Glutamatergic neuron (in vitro differentiated cells): ENCODE measurements at regions not wholly inside any gene's neighbourhood (a gene's known extent, or its start where the extent isn't known, plus 50 kb on each side); places are given as distances from the start of the nearest gene placed in this dataset.

Source experiments
- DNase-seq: peaks from one replicate; pipeline ENCODE4 v3.0.0; 2022
- H3K27ac Mint-ChIP-seq: one replicate; pipeline ENCODE4 v1.8.0; 2020; ENCODE audit warnings: mild to moderate bottlenecking, mixed read lengths, inconsistent platforms; ENCODE audit not compliant: unreplicated experiment
- H3K27me3 Mint-ChIP-seq: one replicate; pipeline ENCODE4 v1.8.0; 2020; ENCODE audit warnings: mild to moderate bottlenecking, moderate library complexity, mixed read lengths, inconsistent platforms; ENCODE audit not compliant: unreplicated experiment
- H3K36me3 Mint-ChIP-seq: one replicate; pipeline ENCODE4 v1.8.0; 2020; ENCODE audit warnings: mild to moderate bottlenecking, mixed read lengths, inconsistent platforms; ENCODE audit not compliant: unreplicated experiment
- H3K4me1 Mint-ChIP-seq: one replicate; pipeline ENCODE4 v1.8.0; 2020; ENCODE audit warnings: mild to moderate bottlenecking, low read depth, mixed read lengths, inconsistent platforms; ENCODE audit not compliant: unreplicated experiment
- H3K4me3 Mint-ChIP-seq: one replicate; pipeline ENCODE4 v1.8.0; 2020; ENCODE audit warnings: mild to moderate bottlenecking, mixed read lengths, inconsistent platforms; ENCODE audit not compliant: unreplicated experiment
- H3K9me3 Mint-ChIP-seq: one replicate; pipeline ENCODE4 v1.8.0; 2020; ENCODE audit warnings: mild to moderate bottlenecking, moderate library complexity, mixed read lengths, inconsistent platforms; ENCODE audit not compliant: unreplicated experiment
- CTCF ChIP-seq: fragments of 200-600 bp; sonication (generic); IDR thresholded peaks from one replicate; pipeline ENCODE4 v1.5.0; 2021; ENCODE audit not compliant: partially characterized antibody, unreplicated experiment

DNA sequence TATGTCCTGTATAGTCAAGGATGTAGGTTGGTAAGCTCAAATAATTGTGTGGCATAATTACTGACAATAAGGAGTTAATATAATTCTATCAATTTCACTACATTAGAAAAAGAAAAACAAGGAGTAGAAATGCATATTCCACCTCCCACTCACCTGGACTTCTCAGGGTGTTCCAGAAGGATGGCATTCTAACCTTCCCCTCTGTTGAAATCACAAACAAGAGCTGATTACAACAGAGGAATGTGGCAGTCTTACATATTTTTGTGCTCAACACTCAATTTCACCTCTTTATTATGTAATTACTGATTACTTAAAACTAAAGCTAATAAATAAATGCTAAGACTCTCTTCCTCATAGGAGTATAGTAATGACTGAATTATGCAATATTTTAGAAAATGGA lies 745.3 kb downstream of the DTWD2 start:
- Mint-ChIP-seq H3K9me3 (no peaks in the 10 kb centered on the region), H3K4me3 (no peak overlapping the region), H3K36me3 (peaks cover under 1% of the 10 kb centered on the region), H3K27me3 (no peaks in the 10 kb centered on the region), H3K27ac (no peak overlapping the region), H3K4me1 (no peaks in the 10 kb centered on the region)
- DNase-seq: no peak
- TF ChIP-seq CTCF: no peak

- no peaks in the 10 kb centered on the region for H3K27me3 Mint-ChIP-seq
- TF ChIP-seq CTCF: no peak
- no peak for DNase-seq
- no peak overlapping the region for H3K27ac Mint-ChIP-seq
- no peak overlapping the region for H3K4me3 Mint-ChIP-seq
- H3K9me3 Mint-ChIP-seq: no peaks in the 10 kb centered on the region
- H3K36me3 Mint-ChIP-seq: no peaks in the 10 kb centered on the region
- no peaks in the 10 kb centered on the region for H3K4me1 Mint-ChIP-seq
Measured at GRCh38 chr5:118236108-118236849, 752.1 kb downstream of the DTWD2 start.

DNA sequence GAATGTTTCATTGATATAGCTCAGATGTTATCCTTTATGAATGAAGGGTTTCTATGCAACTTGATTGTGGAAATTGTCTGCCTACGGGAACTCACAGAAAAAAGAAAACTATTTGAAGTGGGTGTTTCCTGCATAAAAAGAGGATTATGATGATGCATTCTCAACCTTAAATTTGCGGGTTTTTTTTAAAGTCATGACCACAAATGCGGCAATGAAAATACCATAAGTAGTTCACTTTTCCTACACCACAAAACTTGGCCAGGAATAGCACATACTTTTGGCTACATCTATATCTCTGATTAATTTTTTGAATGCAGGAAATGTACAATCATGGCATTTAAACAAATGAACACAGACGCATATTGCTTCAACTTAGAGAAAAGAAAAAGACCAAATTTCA lies 754.7 kb downstream of the DTWD2 start:
- no peak overlapping the region for H3K27ac Mint-ChIP-seq
- no peak overlapping the region for H3K4me3 Mint-ChIP-seq
- no peaks in the 10 kb centered on the region for H3K27me3 Mint-ChIP-seq
- no peaks in the 10 kb centered on the region for H3K36me3 Mint-ChIP-seq
- no peak for TF ChIP-seq CTCF
- DNase-seq: no peak
- no peaks in the 10 kb centered on the region for H3K9me3 Mint-ChIP-seq
- no peaks in the 10 kb centered on the region for H3K4me1 Mint-ChIP-seq

DNA sequence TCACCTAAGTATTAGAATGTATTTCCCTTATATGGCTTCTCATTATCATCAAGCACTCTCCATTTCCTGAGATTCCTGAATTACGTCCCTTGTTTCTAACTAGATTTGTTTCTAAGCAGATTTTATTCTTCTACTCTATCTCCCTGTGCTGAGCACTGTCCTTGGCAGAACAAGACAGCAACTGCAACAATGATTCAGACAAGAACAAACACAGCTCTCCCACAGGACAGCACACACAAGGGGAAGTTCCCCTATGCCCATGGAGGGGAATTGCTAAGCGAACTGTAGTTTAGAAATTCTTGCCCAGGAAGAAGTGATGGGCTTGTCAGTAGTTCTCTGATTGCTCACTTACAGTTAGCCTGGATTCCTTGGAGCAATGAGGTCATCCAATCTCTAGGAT lies 759.9 kb downstream of the DTWD2 start:
- H3K36me3 Mint-ChIP-seq: no peaks in the 10 kb centered on the region
- H3K4me1 Mint-ChIP-seq: no peaks in the 10 kb centered on the region
- no peak for DNase-seq
- no peak for TF ChIP-seq CTCF
- H3K4me3 Mint-ChIP-seq: no peak overlapping the region
- no peaks in the 10 kb centered on the region for H3K27me3 Mint-ChIP-seq
- H3K9me3 Mint-ChIP-seq: no peaks in the 10 kb centered on the region
- H3K27ac Mint-ChIP-seq: no peak overlapping the region

DNA sequence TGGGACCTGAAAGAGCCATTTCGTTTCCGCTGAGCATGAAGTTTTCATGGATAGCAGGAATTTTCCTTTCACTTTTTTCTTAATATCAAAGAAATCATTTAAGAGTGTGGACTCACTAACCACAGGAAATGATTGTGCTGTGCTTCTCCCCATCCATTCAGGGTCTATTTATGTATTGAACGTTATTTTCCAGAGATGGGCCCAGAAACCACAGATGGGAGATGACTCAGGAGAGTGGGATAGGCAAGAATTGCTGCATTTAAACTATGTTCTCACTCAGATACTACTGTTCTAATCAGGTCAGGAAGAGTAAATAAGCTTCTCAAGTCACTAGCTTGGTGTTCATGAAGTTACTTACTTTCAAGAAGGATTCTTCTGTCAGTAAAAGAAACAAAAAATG lies 763.8 kb downstream of the DTWD2 start:
- no peak for DNase-seq
- Mint-ChIP-seq H3K9me3 (no peaks in the 10 kb centered on the region), H3K4me1 (no peaks in the 10 kb centered on the region), H3K4me3 (no peak overlapping the region), H3K36me3 (no peaks in the 10 kb centered on the region), H3K27ac (no peak overlapping the region), H3K27me3 (no peaks in the 10 kb centered on the region)
- TF ChIP-seq CTCF: no peak
